HEK293 (cell line): ENCODE measurements at regions not wholly inside any gene's neighbourhood (a gene's known extent, or its start where the extent isn't known, plus 50 kb on each side); places are given as distances from the start of the nearest gene placed in this dataset.

Source experiments
- CTCF ChIA-PET: fragments of 350-600 bp; formaldehyde crosslinking; extraction: SDS; loops from one replicate; lab custom pipeline; 2021; ENCODE audit warnings: antibody characterized with exemption; lab: Yijun Ruan, JAX
- POLR2A ChIA-PET: fragments of 300-600 bp; formaldehyde crosslinking; extraction: SDS; loops from one replicate; lab custom pipeline; 2020; ENCODE audit warnings: antibody characterized with exemption, inconsistent platforms; lab: Yijun Ruan, JAX
- H3K27ac ChIP-seq: fragments of 200-500 bp; sonication (Bioruptor generic); 2 replicates; pipeline ENCODE4 v1.5.1; 2014; ENCODE audit warnings: low read depth, low read length, control low read depth, inconsistent platforms; ENCODE audit errors: extremely low read depth
- H3K36me3 ChIP-seq, 2 experiments: fragments of 200-500 bp in 1 of 2; sonication (Bioruptor generic) in 1 of 2; 1 replicate in 1 of 2; 2 replicates in 1 of 2; pipeline ENCODE4 v1.5.1; 2014 to 2017; ENCODE audit warnings: inconsistent platforms in 2 of 2, low read length in 2 of 2; ENCODE audit not compliant: control insufficient read depth in 2 of 2, insufficient read depth in 1 of 2
- H3K4me1 ChIP-seq: fragments of 200-500 bp; sonication (Bioruptor generic); 2 replicates; pipeline ENCODE4 v1.5.1; 2014; ENCODE audit warnings: mild to moderate bottlenecking, low read length, inconsistent platforms; ENCODE audit not compliant: control insufficient read depth, insufficient read depth
- H3K4me3 ChIP-seq: 2 replicates; pipeline ENCODE4 v1.5.1; 2011; ENCODE audit warnings: low read depth, mild to moderate bottlenecking, control low read depth, low read length, moderate library complexity
- H3K9me3 ChIP-seq: fragments of 200-500 bp; sonication (Bioruptor generic); 2 replicates; pipeline ENCODE4 v1.5.1; 2014; ENCODE audit warnings: low read depth, low read length, inconsistent platforms; ENCODE audit not compliant: control insufficient read depth, insufficient read depth
- KLF1 ChIP-seq: fragments of 450-650 bp; formaldehyde crosslinking; IDR thresholded peaks from 2 replicates; pipeline ENCODE4 v1.5.1; 2016; ENCODE audit warnings: missing biosample characterization, missing genetic modification characterization
- SCRT1 ChIP-seq: fragments of 450-650 bp; formaldehyde crosslinking; IDR thresholded peaks from 2 replicates; pipeline ENCODE4 v1.5.1; 2016; ENCODE audit warnings: missing biosample characterization, missing genetic modification characterization, borderline replicate concordance
- TRIM28 ChIP-seq: IDR thresholded peaks from 2 replicates; pipeline ENCODE4 v1.6.1; 2011; ENCODE audit warnings: low read length, control low read depth, borderline replicate concordance
- YY1 ChIP-seq: fragments of 450-650 bp; formaldehyde crosslinking; IDR thresholded peaks from 2 replicates; pipeline ENCODE4 v1.5.1; 2018; ENCODE audit warnings: missing biosample characterization, missing genetic modification characterization
- ZBTB20 ChIP-seq: fragments of 450-650 bp; formaldehyde crosslinking; IDR thresholded peaks from 2 replicates; pipeline ENCODE4 v1.5.1; 2016; ENCODE audit warnings: missing biosample characterization, missing genetic modification characterization
- ZNF174 ChIP-seq: fragments of 450-650 bp; formaldehyde crosslinking; IDR thresholded peaks from 2 replicates; pipeline ENCODE4 v1.5.0; 2017; ENCODE audit warnings: missing biosample characterization, mild to moderate bottlenecking, missing genetic modification characterization
- ZNF24 ChIP-seq: fragments of 450-650 bp; formaldehyde crosslinking; IDR thresholded peaks from 2 replicates; pipeline ENCODE4 v1.5.1; 2016; ENCODE audit warnings: missing biosample characterization, missing genetic modification characterization
- ZNF571 ChIP-seq: fragments of 450-650 bp; formaldehyde crosslinking; IDR thresholded peaks from 2 replicates; pipeline ENCODE4 v1.5.0; 2017; ENCODE audit warnings: missing biosample characterization, missing genetic modification characterization
- ZNF585B ChIP-seq: fragments of 450-650 bp; formaldehyde crosslinking; IDR thresholded peaks from 2 replicates; pipeline ENCODE4 v1.5.1; 2016; ENCODE audit warnings: missing biosample characterization, missing genetic modification characterization
- ZNF843 ChIP-seq: fragments of 450-650 bp; formaldehyde crosslinking; IDR thresholded peaks from 2 replicates; pipeline ENCODE4 v1.5.1; 2016; ENCODE audit warnings: missing biosample characterization, missing genetic modification characterization
- TF ChIP-seq, protein P1 (sequence below): fragments of 450-650 bp; formaldehyde crosslinking; IDR thresholded peaks from 2 replicates; pipeline ENCODE4 v1.5.1; 2016; ENCODE audit warnings: missing biosample characterization, missing genetic modification characterization
- TF ChIP-seq, protein P2 (sequence below): fragments of 450-650 bp; formaldehyde crosslinking; conservative IDR thresholded peaks from 2 replicates; pipeline ENCODE4 v1.5.1; 2016; ENCODE audit warnings: low read depth, missing biosample characterization, missing genetic modification characterization
- TF ChIP-seq, protein P3 (sequence below): fragments of 450-650 bp; formaldehyde crosslinking; IDR thresholded peaks from 2 replicates; pipeline ENCODE4 v1.5.0; 2017; ENCODE audit warnings: missing biosample characterization, missing genetic modification characterization, borderline replicate concordance
- TF ChIP-seq, protein P4 (sequence below): fragments of 450-650 bp; formaldehyde crosslinking; IDR thresholded peaks from 2 replicates; pipeline ENCODE4 v1.5.1; 2016; ENCODE audit warnings: missing biosample characterization, missing genetic modification characterization
- TF ChIP-seq, protein P5 (sequence below): fragments of 450-650 bp; formaldehyde crosslinking; IDR thresholded peaks from 2 replicates; pipeline ENCODE4 v1.5.1; 2017; ENCODE audit warnings: missing biosample characterization, missing genetic modification characterization
- TF ChIP-seq, protein P6 (sequence below): fragments of 450-650 bp; formaldehyde crosslinking; IDR thresholded peaks from 2 replicates; pipeline ENCODE4 v1.5.1; 2017; ENCODE audit warnings: missing biosample characterization, missing genetic modification characterization
- TF ChIP-seq, protein P7 (sequence below): fragments of 450-650 bp; formaldehyde crosslinking; IDR thresholded peaks from 2 replicates; pipeline ENCODE4 v1.5.1; 2017; ENCODE audit warnings: missing biosample characterization, missing genetic modification characterization

DNA sequence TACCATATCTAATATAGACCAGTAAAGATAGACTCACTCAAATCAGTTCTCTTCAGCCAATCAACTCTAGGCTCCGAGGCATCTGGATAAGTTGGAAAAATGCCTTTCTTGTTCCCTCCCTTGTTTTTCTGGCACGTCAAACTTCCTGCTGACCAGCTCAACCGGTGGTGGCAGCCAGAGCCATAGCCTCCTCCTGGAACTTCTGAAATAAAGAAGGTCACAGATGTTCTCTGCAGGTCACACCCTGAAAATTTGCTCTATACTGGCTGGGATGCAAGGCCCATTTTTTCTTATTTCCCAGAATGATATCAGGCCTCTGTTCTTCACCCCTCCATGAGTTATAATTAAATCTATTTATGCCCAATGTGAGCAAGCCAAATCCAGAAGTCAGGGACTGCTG is 81.9 kb downstream of the BMP4 start:
- POLR2A ChIA-PET = no interaction called here
- TF ChIP-seq SCRT1 (tag by site-specific recombination) = no peak
- TF ChIP-seq ZNF174 (tag by site-specific recombination) = no peak
- TF ChIP-seq ZBTB20 (tag by site-specific recombination) = no peak
- TF ChIP-seq, protein P1, sequence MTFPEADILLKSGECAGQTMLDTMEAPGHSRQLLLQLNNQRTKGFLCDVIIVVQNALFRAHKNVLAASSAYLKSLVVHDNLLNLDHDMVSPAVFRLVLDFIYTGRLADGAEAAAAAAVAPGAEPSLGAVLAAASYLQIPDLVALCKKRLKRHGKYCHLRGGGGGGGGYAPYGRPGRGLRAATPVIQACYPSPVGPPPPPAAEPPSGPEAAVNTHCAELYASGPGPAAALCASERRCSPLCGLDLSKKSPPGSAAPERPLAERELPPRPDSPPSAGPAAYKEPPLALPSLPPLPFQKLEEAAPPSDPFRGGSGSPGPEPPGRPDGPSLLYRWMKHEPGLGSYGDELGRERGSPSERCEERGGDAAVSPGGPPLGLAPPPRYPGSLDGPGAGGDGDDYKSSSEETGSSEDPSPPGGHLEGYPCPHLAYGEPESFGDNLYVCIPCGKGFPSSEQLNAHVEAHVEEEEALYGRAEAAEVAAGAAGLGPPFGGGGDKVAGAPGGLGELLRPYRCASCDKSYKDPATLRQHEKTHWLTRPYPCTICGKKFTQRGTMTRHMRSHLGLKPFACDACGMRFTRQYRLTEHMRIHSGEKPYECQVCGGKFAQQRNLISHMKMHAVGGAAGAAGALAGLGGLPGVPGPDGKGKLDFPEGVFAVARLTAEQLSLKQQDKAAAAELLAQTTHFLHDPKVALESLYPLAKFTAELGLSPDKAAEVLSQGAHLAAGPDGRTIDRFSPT = no peak
- no peak for TF ChIP-seq KLF1 (tag by site-specific recombination)
- TF ChIP-seq, protein P2, sequence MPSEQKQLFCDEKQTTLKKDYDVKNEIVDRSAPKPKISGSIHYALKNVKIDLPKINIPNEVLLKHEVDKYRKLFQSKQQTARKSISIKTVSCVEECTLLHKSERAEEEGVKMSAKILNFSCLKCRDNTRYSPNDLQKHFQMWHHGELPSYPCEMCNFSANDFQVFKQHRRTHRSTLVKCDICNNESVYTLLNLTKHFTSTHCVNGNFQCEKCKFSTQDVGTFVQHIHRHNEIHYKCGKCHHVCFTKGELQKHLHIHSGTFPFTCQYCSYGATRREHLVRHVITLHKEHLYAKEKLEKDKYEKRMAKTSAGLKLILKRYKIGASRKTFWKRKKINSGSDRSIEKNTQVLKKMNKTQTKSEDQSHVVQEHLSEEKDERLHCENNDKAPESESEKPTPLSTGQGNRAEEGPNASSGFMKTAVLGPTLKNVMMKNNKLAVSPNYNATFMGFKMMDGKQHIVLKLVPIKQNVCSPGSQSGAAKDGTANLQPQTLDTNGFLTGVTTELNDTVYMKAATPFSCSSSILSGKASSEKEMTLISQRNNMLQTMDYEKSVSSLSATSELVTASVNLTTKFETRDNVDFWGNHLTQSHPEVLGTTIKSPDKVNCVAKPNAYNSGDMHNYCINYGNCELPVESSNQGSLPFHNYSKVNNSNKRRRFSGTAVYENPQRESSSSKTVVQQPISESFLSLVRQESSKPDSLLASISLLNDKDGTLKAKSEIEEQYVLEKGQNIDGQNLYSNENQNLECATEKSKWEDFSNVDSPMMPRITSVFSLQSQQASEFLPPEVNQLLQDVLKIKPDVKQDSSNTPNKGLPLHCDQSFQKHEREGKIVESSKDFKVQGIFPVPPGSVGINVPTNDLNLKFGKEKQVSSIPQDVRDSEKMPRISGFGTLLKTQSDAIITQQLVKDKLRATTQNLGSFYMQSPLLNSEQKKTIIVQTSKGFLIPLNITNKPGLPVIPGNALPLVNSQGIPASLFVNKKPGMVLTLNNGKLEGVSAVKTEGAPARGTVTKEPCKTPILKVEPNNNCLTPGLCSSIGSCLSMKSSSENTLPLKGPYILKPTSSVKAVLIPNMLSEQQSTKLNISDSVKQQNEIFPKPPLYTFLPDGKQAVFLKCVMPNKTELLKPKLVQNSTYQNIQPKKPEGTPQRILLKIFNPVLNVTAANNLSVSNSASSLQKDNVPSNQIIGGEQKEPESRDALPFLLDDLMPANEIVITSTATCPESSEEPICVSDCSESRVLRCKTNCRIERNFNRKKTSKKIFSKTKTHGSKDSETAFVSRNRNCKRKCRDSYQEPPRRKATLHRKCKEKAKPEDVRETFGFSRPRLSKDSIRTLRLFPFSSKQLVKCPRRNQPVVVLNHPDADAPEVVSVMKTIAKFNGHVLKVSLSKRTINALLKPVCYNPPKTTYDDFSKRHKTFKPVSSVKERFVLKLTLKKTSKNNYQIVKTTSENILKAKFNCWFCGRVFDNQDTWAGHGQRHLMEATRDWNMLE = no peak
- no peak for TF ChIP-seq ZNF24
- TF ChIP-seq, protein P3, sequence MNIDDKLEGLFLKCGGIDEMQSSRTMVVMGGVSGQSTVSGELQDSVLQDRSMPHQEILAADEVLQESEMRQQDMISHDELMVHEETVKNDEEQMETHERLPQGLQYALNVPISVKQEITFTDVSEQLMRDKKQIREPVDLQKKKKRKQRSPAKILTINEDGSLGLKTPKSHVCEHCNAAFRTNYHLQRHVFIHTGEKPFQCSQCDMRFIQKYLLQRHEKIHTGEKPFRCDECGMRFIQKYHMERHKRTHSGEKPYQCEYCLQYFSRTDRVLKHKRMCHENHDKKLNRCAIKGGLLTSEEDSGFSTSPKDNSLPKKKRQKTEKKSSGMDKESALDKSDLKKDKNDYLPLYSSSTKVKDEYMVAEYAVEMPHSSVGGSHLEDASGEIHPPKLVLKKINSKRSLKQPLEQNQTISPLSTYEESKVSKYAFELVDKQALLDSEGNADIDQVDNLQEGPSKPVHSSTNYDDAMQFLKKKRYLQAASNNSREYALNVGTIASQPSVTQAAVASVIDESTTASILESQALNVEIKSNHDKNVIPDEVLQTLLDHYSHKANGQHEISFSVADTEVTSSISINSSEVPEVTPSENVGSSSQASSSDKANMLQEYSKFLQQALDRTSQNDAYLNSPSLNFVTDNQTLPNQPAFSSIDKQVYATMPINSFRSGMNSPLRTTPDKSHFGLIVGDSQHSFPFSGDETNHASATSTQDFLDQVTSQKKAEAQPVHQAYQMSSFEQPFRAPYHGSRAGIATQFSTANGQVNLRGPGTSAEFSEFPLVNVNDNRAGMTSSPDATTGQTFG (tag by site-specific recombination) = no peak
- TF ChIP-seq, protein P4, sequence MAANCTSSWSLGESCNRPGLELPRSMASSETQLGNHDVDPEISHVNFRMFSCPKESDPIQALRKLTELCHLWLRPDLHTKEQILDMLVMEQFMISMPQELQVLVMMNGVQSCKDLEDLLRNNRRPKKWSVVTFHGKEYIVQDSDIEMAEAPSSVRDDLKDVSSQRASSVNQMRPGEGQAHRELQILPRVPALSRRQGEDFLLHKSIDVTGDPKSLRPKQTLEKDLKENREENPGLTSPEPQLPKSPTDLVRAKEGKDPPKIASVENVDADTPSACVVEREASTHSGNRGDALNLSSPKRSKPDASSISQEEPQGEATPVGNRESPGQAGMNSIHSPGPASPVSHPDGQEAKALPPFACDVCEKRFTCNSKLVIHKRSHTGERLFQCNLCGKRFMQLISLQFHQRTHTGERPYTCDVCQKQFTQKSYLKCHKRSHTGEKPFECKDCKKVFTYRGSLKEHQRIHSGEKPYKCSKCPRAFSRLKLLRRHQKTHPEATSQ (tag by site-specific recombination) = no peak
- no peak for TF ChIP-seq TRIM28
- TF ChIP-seq, protein P5, sequence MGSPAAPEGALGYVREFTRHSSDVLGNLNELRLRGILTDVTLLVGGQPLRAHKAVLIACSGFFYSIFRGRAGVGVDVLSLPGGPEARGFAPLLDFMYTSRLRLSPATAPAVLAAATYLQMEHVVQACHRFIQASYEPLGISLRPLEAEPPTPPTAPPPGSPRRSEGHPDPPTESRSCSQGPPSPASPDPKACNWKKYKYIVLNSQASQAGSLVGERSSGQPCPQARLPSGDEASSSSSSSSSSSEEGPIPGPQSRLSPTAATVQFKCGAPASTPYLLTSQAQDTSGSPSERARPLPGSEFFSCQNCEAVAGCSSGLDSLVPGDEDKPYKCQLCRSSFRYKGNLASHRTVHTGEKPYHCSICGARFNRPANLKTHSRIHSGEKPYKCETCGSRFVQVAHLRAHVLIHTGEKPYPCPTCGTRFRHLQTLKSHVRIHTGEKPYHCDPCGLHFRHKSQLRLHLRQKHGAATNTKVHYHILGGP (tag by site-specific recombination) = no peak
- TF ChIP-seq ZNF843 (tag by site-specific recombination) = no peak
- no peak for TF ChIP-seq YY1
- TF ChIP-seq ZNF585B (tag by site-specific recombination) = no peak
- TF ChIP-seq, protein P6, sequence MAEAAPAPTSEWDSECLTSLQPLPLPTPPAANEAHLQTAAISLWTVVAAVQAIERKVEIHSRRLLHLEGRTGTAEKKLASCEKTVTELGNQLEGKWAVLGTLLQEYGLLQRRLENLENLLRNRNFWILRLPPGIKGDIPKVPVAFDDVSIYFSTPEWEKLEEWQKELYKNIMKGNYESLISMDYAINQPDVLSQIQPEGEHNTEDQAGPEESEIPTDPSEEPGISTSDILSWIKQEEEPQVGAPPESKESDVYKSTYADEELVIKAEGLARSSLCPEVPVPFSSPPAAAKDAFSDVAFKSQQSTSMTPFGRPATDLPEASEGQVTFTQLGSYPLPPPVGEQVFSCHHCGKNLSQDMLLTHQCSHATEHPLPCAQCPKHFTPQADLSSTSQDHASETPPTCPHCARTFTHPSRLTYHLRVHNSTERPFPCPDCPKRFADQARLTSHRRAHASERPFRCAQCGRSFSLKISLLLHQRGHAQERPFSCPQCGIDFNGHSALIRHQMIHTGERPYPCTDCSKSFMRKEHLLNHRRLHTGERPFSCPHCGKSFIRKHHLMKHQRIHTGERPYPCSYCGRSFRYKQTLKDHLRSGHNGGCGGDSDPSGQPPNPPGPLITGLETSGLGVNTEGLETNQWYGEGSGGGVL (tag by site-specific recombination) = no peak
- TF ChIP-seq, protein P7, sequence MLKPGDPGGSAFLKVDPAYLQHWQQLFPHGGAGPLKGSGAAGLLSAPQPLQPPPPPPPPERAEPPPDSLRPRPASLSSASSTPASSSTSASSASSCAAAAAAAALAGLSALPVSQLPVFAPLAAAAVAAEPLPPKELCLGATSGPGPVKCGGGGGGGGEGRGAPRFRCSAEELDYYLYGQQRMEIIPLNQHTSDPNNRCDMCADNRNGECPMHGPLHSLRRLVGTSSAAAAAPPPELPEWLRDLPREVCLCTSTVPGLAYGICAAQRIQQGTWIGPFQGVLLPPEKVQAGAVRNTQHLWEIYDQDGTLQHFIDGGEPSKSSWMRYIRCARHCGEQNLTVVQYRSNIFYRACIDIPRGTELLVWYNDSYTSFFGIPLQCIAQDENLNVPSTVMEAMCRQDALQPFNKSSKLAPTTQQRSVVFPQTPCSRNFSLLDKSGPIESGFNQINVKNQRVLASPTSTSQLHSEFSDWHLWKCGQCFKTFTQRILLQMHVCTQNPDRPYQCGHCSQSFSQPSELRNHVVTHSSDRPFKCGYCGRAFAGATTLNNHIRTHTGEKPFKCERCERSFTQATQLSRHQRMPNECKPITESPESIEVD (tag by site-specific recombination) = no peak
- no peak for TF ChIP-seq ZNF571 (tag by site-specific recombination)
- CTCF ChIA-PET = no interaction called here
- H3K4me3 ChIP-seq = no peak overlapping the region
- no peaks in the 10 kb centered on the region for H3K36me3 ChIP-seq
- no peak overlapping the region for H3K27ac ChIP-seq
- H3K4me1 ChIP-seq = no peaks in the 10 kb centered on the region
- H3K9me3 ChIP-seq = no peaks in the 10 kb centered on the region
